K562 (cell line): ENCODE measurements at regions not wholly inside any gene's neighbourhood (a gene's known extent, or its start where the extent isn't known, plus 50 kb on each side); places are given as distances from the start of the nearest gene placed in this dataset.

Source experiments
- JUNB ChIP-seq: fragments of 450-650 bp; formaldehyde crosslinking; conservative IDR thresholded peaks from 2 replicates; pipeline ENCODE4 v1.4.0; 2020; ENCODE audit warnings: mild to moderate bottlenecking
- MAZ ChIP-seq, 2 experiments: fragments of 450-650 bp in 1 of 2; sonication (generic) in 1 of 2; formaldehyde crosslinking; IDR thresholded peaks in 1 of 2; conservative IDR thresholded peaks in 1 of 2; 2 replicates each; pipeline versions ENCODE4 v1.4.0 to v1.5.0; 2020; ENCODE audit warnings: mild to moderate bottlenecking in 1 of 2, missing genetic modification reagents in 1 of 2
- ZNF586 ChIP-seq: fragments of 450-650 bp; formaldehyde crosslinking; conservative IDR thresholded peaks from 2 replicates; pipeline ENCODE4 v1.4.0; 2020; ENCODE audit warnings: mild to moderate bottlenecking, moderate library complexity
- TF ChIP-seq, protein P1 (sequence below), 2 experiments: fragments of 450-650 bp; formaldehyde crosslinking in 1 of 2; IDR thresholded peaks; 2 replicates each; pipeline versions ENCODE4 v1.4.0 to v1.6.1; 2014 to 2020; ENCODE audit warnings: mild to moderate bottlenecking in 2 of 2, borderline replicate concordance in 1 of 2, low read depth in 1 of 2

DNA sequence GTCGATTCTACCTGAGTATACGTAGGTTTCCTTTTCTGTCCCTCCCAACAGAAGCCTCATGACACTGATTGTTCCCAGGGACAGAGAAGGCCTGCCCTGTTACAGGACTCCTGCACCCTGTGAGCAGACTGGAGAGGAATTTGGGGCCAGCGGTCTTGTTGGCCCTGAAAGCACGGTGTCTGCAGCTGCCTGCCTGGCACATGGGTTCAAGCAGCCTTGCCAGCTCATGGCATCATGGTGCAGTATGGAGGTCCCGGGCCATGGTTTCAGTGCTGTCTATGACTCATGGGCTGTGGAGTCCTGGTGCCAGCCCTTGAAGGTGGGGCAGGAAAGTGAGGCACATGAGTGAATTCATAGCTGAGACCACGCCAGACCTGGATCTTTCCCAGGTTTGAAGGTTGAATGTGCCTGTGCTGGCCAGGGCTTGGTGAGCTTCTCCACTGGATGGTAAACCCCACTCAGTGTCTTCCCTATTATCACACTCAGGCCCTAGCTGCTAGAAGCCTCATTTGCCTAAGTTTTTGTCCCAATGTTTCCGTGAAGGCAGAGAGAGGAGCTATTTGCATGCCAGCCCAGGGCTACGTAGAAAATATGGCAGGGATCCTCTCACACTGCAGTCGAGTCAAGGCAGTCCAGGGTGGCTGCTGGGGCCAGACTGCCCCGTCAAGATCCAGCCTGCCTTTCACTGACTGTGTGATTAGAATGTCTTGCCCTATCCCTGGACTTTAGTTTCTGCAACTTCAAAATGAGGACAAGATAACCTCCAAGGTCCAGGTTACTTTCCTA is 277.2 kb upstream of the CCL2 start:
- TF ChIP-seq ZNF586 (CRISPR knock-in tag) (no peak), MAZ (CRISPR knock-in tag; conservative IDR thresholded peaks at IDR 0.05 in 1 of 2, IDR thresholded peaks at IDR 0.05 in 1 of 2) (no peak), JUNB (CRISPR knock-in tag) (no peak)
- TF ChIP-seq, protein P1, sequence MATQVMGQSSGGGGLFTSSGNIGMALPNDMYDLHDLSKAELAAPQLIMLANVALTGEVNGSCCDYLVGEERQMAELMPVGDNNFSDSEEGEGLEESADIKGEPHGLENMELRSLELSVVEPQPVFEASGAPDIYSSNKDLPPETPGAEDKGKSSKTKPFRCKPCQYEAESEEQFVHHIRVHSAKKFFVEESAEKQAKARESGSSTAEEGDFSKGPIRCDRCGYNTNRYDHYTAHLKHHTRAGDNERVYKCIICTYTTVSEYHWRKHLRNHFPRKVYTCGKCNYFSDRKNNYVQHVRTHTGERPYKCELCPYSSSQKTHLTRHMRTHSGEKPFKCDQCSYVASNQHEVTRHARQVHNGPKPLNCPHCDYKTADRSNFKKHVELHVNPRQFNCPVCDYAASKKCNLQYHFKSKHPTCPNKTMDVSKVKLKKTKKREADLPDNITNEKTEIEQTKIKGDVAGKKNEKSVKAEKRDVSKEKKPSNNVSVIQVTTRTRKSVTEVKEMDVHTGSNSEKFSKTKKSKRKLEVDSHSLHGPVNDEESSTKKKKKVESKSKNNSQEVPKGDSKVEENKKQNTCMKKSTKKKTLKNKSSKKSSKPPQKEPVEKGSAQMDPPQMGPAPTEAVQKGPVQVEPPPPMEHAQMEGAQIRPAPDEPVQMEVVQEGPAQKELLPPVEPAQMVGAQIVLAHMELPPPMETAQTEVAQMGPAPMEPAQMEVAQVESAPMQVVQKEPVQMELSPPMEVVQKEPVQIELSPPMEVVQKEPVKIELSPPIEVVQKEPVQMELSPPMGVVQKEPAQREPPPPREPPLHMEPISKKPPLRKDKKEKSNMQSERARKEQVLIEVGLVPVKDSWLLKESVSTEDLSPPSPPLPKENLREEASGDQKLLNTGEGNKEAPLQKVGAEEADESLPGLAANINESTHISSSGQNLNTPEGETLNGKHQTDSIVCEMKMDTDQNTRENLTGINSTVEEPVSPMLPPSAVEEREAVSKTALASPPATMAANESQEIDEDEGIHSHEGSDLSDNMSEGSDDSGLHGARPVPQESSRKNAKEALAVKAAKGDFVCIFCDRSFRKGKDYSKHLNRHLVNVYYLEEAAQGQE (IDR thresholded peaks at IDR 0.05; ENCODE audit: borderline replicate concordance), result no peak
- TF ChIP-seq, protein P1 (CRISPR knock-in tag; IDR thresholded peaks at IDR 0.05; ENCODE audit: low read depth), result no peak
